HG02610 (cell line): ENCODE measurements at regions not wholly inside any gene's neighbourhood (a gene's known extent, or its start where the extent isn't known, plus 50 kb on each side); places are given as distances from the start of the nearest gene placed in this dataset.

Experiments
- ATAC-seq: cut with Tn5 transposase; IDR thresholded peaks from one replicate; pipeline ENCODE4 v1.9.1; 2021; ENCODE audit warnings: mild to moderate bottlenecking, moderate library complexity; ENCODE audit not compliant: unreplicated experiment

DNA sequence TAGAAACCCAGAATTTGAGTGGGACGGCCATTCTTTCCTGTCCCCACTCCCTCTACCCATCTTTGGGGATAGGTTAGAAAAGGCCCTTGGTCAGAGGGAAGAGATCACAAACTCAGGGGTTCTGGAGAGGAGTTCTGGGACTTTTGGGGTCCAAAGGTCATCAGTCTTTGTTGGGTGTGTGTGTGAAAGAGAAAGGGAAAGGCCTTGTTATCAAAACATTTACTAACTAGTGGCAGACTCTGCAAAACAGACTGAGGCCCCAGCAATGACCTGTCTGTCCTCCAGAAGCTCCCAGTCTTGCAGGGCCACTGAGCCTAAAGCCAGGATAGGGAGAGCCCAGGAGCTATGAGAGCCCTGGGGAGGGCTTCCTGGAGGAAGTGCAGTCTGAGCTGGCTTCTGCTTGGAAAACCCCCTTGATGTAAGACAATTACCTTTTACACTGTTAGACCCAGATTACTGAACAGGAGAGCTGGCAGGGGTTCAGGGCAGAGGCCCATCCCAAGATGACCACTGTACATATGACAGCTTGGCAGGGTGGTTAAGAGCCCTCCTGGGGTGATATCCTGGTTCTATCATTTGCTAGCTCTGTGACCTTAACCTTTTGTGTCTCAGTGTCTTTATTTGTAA, 429.1 kb upstream of the CCDC196 start:
- no peak for ATAC-seq

DNA sequence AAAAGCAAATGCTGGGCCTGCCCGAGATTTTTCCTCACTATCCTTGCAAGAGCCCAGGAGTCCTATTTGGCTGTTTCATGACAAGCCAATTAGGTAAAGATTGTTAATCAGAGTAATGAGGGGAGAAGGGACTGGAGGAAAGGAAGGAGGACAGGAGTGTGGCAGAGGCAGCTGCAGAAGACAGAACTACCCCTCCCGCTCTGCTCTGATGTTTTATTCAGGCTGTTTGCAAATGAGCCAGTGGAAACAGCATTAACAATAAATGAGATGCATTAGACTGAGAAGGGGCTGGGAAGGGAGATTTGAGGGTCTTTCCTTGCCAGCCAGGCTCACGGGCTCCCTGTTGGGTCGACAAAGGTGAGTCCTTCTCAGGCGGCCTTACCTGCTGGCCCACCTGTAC, 421.0 kb upstream of the CCDC196 start:
- ATAC-seq, result no peak

DNA sequence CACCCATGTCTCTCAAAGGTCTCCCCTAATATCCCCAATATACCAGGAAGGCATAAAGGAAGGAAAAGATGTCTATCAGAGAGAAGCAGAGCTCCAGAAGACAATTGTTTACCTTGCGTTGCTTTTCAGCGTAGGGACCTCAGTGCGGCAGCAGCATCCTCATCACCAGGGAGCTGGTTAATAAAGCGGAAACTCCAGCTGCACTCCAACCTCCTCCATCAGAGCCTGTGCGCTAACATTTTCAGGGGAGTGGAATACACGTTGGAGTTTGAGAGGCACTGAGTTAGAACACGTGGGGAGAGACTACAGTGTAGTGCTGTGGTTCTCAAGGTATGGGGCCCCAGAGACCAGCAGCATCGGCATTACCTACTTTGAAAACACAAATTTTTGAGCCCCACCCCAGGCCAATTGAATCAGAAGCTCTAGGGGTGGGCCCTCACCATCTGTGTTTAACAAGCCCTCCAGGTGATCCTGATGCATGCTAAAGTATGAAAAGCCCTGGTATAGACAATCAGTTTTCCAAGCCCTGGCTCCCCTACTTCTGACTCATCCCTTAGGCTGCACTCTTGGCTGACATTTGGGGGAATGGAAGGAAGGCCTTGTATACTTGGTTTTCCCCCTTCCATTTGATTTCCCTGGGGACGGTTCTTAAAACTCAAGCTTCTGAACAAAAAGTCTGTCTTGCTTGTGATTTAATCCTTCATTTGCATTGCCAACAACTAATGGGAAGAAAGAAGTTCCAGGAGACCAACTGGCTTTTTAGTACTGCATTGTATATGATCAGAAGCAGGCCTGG, 419.0 kb upstream of the CCDC196 start:
- ATAC-seq, result no peak

DNA sequence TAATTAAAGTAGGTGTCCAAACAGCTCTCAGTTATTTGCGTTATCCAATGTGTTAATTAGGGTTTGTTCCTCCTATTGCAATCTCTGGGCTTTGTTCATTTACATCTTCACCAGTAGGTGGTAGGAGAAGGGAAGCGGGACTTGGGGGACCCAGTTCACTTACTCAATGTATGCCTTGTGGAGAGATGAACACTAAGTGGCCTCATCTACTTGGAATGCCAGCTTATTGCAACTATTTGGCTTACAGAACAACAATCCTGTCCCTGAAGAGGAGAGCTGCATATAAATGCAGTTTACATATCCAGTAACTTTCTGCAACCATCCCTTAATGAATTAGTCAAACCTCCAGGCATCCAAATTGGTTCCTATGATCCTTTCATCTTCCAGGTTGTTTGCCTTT, 417.1 kb upstream of the CCDC196 start:
- ATAC-seq, result no peak

DNA sequence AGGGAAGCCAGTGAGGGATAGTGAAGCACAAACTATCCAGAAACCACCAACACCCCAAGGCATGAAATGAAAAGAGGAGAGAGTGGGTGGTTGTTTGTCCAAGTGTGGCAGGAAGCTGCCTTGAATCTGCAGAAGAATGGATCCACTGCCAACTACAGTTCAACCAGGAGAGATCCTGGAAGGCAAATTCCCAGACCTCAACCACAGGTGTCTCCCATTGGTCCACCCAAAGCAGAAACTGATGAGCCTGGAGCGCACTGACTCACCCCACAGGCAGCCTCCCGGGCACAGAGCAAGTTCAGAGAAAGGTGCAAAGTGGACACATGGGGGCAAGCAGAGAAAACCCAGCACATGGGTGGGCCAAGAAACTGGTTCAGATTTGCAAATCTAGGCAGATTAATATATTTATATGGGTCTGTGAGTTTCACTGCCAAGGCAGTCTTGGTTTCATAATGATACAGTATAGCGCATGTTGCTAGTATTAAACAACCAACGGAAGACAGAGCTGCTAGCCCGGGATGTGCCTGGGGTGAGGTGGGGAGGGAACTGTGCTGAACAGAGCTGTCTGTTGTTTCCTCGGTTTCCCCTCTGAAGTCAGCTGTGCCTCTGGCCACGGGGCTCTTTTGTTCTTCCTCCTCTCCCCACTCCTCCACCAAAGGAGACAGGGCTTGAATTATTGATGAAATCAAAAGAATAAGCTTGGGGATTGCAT, 416.2 kb upstream of the CCDC196 start:
- ATAC-seq, result no peak

DNA sequence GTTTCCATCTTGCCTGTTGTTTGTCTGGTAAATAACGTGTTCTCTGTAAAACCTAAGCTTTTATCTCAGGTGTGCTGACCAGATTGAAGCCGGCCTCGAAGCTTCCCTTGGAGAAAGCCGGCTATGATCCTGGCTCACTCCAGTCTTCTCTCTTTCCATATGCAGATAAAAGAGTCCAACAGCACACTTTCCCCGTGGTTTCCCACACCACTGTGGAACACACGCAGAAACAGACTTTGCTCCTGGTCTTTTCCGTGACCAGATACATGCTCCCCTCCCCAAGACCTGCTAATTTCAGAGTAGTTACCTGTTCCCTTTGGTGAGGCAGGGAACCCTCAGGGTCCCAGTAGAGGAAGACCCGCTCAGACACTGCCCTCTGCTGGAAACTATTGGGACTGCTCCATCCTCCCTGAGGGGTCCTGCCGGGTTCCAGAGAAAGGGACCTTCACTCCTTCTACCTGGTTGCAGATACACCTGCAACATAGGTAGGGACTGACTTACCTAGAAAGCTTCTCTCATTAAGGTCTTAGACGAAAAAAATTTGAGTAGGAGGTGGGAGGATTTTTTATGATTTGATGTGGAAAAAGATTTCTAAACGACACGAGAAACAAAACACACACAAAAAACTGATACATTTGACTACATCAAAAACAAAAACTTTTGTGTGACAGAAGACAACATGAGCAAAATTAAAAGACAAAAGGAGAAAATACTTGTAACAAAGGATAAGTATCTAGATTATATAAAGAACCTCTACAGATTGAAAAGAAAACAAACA, 415.4 kb upstream of the CCDC196 start:
- no peak for ATAC-seq

DNA sequence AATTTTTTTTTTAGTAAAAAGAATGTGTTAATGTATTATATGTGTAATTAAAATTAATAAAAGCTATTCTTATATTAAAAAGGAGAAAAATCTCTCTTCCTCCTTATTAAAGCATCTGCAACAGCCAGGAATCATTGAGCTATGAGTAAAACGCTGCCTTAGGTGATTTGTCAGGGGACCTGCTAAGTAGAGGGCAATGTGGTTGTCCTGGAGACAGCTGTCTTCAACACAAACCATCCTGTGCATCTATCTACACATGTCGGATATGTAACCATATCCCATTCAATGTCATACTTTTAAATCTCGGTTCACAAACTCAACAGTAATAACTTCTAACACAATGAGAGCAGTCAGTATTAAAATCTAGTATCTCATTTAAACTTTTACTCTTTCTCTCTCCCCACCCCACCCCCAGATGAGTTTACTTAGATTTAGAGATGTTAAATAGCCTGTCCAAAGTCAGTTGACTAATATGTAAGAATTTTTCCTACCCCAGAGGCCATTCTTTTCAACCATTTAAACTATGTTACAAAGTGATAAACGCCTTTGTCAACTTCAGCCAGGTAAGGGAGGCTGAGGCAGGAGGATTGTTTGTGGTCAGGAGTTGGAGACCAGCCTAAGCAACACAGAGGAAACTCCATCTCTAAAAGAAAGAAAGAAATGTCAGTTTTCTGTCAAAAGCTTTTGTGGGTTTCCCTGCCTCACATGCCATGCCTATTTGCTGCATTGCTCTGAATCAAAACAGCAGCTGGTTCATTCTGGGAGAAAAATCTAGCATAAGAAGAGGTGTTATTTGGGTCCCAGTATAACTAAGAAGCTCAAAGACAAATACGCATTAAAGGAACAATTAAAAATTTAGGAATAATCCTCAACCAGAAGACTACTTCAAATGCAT, 413.7 kb upstream of the CCDC196 start:
- no peak for ATAC-seq

DNA sequence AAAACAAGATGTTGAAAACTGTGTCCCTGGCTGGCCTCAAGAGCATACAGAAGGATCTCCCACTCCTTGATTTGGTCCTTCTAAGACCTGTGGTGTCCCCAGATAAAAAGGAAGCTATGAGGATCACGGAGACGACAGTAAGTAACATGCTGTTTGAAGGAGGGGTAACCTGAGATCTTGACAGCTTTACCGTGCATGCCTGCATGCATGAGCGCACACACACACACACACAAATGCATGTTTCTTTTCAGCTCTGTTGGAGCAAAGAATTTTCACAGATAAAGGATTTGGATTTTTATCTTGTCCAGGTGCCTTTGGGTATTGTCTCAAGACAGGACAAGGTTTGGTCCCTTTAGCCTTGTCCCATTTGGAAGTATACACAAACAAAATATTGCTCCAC, 411.6 kb upstream of the CCDC196 start:
- no peak for ATAC-seq

DNA sequence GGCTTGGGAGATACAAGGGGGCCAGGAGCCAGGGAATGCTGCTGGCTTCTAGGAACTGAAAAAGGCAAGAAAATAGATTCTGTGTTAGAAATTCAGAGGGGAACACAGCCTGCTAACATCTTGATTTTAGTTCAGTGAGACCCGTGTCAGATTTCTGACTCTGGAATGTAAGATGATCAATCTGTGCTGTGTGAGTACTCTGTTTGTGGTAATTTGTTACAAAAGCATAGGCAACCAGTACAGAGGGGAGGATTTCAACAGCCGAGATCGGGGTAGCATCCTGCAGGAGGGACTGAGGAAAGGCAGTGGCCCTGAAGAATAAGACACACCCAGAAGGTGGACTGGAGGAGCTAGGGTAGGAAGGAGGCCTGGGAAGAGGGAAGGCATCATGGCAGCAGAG, 410.0 kb upstream of the CCDC196 start:
- no peak for ATAC-seq

DNA sequence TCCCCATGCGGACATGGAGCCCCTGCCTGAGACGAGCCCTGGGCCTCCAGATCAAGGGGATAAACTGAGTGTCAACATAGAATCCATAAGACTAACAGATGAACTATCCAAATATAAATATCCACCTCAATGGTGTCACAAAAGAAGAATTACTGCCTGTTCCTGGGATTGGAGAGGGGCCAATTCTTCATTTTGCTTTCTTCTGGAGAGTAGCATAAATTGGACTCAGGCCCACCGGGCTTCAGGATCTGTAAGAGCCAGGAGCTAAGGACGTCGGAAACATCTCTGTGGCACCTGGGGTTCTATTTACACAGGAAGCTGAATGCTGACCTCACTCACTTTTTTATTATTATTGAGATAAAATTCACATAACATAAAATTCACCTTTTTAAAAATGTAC, 408.2 kb upstream of the CCDC196 start:
- no peak for ATAC-seq

DNA sequence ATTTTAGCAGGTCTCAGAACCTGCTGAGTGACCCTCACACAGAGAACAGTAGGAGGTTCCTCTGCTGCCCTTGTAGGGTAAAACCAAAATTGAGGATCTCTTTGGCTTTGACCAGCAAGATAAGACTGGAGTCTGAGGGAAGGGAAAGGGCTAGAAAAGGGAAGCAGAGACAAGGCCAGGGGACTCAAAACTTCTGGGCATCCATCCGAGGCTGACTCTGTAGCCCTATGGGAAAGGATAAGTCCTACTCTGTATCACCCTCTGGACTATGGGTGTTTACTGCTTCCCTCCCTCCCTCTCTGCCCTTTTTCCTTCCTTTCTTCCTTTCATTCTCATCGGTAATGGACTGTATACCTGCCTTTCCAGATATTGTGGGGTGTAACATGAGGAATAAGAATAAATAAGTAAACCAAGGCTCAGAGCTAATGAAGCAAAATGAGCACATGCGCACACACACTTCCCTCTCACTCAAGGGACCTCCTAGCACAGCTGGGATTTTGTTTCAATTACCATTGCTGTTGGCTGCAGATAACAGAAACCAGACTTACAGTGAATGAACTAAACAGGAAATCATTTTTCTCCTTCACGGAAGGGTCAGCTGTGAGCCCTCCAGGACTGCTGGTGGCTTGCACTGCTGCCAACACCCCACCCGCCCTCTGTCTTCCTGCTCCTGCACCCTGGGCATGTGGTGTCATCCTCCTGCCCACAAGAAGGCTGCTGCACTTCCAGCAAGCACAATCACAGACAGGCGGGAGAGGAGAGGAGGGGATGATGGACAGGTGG, 404.4 kb upstream of the CCDC196 start:
- ATAC-seq, result no peak

DNA sequence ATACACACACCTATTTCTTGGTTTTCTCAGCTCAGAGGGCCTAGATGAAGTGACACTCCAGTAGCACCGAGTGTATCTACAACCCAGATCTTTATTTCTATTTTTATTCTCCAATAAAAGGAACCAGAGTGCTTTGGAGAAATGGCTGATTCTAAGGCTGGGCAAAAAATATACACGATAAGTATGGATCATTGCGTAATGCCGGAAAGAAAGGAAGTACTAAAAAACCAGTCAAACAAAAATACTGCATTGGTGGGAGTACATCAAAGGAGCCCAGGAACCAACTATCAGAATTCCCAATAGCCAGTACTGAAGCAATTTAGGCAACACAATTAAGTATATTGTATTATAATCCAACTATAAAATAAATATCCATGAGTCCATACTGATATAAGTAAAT, 400.9 kb upstream of the CCDC196 start:
- no peak for ATAC-seq

DNA sequence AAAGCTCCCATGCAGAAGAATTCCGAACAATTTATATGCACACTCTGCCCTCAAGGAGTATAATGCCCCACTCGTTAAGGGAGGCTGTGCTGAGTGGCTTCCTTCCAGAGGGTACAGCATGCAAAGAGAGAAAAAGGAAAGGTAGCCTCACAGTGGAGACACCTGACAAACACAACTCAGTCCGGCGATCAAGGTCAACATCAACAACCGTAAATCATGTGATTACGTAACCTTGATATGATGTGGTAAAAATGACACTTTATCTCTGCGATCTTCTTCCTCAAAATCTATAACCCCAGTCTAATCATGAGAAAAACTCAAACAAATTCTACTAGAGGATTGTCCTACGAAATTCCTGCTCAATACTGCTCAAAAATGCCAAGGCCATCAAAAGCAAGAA, 400.5 kb upstream of the CCDC196 start:
- ATAC-seq, result no peak

DNA sequence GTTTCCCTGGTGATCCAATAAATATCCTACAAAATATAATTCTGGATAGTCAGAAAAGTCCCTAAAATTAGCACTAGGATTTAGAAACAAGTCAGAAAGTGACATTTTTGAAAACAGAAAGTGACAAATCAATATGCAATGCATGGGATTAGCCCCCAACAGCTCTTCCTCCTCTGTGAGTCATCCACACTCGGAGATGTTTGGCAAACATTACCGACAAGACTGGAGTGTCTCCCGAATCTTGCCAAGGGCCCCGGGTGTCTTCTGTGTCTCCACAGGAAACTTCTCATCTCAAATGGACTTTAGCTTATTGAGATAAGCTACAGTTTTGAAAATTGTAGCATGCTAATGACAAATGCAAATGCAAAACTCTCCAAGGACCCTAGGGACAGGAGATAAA, 398.9 kb upstream of the CCDC196 start:
- no peak for ATAC-seq

DNA sequence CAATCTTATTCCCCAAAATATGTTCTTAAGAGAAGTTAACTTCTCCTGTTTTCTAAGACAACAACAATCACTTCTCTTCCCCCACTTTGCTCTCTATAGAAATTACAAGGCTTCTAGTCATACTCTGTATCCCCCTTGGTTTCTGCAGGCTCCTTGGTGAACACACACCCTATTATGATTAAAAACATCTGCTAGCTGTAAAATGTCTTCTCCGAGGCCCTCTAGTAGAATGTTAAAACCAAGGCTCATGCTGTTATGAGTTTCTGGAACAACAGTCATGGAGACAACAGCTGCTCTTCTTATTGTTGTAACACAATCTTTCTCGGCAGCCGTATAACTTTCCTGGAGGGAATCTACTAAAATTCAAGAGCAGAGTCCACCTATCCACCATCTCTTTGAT, 397.5 kb upstream of the CCDC196 start:
- ATAC-seq, result no peak

DNA sequence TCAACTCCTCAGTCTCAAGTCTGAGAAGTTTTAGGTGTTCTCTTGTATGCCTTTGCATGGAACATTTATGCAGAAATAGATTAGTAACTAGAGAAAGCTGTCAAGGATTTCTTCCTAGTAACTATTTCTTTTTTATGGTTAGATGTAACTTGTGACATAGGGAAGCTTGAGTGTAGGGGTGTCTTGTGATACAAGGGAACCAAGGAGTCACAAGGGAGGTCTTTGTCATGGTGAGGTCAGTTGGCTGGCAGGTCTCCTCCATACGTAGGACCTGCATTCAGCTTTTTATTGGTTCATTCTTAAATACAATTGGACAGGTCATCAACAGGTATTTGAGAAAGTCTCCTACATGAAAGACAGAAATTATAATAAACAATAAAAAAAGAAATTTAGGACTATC, 394.0 kb upstream of the CCDC196 start:
- no peak for ATAC-seq

DNA sequence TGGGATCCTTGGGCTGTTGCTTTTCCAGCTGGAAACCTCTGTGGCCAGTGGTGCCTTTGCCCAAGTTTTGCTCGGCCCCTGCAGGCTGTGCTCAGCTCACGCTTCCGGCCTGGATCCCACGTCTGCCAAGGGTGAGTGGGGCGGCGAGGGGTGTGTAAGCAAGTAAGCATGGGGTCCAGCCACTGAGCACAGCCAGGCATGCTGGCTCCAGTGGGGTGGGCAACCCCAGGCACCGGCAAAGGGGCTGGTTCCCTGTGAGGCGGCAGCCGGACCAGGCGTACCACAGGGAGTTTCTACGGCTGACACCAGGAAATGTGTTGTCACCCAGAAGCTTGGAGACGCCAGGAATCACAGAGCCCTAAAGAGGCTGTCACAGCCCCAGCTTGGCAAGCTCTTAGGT, 393.4 kb upstream of the CCDC196 start:
- ATAC-seq, result no peak

DNA sequence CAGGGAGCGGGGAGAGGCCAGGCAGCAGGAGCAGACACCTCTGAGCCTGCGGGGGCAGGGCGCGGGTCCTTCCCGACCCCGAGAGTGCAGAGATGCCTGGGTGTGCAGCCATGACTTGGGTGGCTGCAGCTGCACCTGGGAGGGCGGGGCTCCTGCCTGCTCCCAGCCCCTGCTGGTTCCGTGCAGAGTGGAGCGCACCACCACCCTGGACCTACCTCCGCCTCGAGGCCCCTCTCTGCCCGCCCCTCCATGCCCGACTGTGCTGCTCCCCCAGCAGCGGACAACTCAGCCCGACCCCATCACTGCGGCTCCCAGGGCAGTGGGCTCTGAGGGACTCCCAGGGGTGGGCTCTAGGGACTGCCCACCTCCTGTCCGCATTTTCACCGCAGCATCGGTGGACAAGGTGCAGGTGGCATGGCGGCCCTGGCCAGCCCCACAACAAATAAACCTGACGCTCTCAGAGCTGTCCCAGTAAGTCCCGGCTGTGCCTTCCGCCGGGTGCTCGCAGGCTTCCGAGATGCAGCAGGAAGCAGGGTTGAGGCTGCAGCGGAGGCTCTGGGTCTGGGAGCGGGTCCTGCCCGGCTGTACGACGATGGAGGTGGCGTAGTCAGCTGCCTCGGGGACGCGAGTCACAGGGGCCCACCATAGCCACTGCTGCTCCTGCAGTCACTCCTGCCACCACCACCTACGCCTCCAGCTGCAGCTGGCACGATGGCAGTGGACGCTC, 392.0 kb upstream of the CCDC196 start:
- ATAC-seq, result no peak

DNA sequence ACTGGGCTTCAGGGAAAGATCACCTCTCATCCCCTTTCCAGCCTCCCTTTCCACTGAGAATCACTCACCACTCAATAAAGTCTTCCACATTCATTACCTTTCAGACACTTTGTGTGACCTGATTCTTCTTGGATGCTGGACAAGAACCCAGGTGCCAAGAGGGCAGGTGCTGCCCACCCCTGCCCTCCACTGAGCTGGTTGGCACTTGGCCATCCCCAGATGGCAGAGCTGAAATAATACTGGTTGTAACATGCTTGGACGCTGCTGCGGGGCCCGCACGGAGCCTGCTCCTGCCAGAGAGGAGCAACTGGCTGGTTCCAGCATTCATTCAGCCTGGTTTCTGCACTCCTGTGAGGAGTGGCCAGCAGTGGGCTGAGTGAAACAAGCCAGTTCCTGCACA, 386.7 kb upstream of the CCDC196 start:
- ATAC-seq, result no peak
